GM23338 (cell line): ENCODE measurements at regions not wholly inside any gene's neighbourhood (a gene's known extent, or its start where the extent isn't known, plus 50 kb on each side); places are given as distances from the start of the nearest gene placed in this dataset.

Experiments used
- ATAC-seq: fragments of 200-7000 bp; cut with Tn5 transposase; 3 replicates; pipeline ENCODE4 v1.9.1; 2020
- DNase-seq: peaks from one replicate; pipeline ENCODE4 v3.0.0-alpha.2; 2015; ENCODE audit warnings: low spot score
- H2AFZ ChIP-seq: fragments of 200-600 bp; sonication (generic); 2 replicates; pipeline ENCODE4 v1.8.0; 2016; ENCODE audit warnings: antibody characterized with exemption, mild to moderate bottlenecking, moderate library complexity
- H3F3A ChIP-seq: fragments of 200-600 bp; sonication (generic); replicated peaks from 2 replicates; pipeline ENCODE4 v1.8.0; 2017; ENCODE audit warnings: antibody characterized with exemption, mixed run types, low read depth
- H3K27ac ChIP-seq: fragments of 200-600 bp; sonication (generic); 2 replicates; pipeline ENCODE4 v1.6.1; 2016; ENCODE audit warnings: low read depth
- H3K27me3 ChIP-seq: fragments of 200-600 bp; sonication (generic); 2 replicates; pipeline ENCODE4 v1.8.0; 2016; ENCODE audit warnings: mild to moderate bottlenecking, mixed run types, moderate library complexity; ENCODE audit not compliant: insufficient read depth
- H3K36me3 ChIP-seq: fragments of 200-600 bp; sonication (generic); 2 replicates; pipeline ENCODE4 v1.8.0; 2016; ENCODE audit warnings: mild to moderate bottlenecking; ENCODE audit not compliant: insufficient read depth
- H3K4me1 ChIP-seq: fragments of 200-600 bp; sonication (generic); 2 replicates; pipeline ENCODE4 v1.8.0; 2016; ENCODE audit warnings: mild to moderate bottlenecking, moderate library complexity; ENCODE audit not compliant: insufficient read depth
- H3K4me2 ChIP-seq: fragments of 200-600 bp; sonication (generic); 2 replicates; pipeline ENCODE4 v1.7.1; 2017; ENCODE audit warnings: mixed run types
- H3K4me3 ChIP-seq: fragments of 200-600 bp; sonication (generic); 2 replicates; pipeline ENCODE4 v1.6.1; 2016; ENCODE audit warnings: mixed run types
- H3K79me2 ChIP-seq: fragments of 200-600 bp; sonication (generic); replicated peaks from 2 replicates; pipeline ENCODE4 v1.8.0; 2017; ENCODE audit warnings: mild to moderate bottlenecking; ENCODE audit not compliant: insufficient read depth
- H3K9me2 ChIP-seq: fragments of 200-600 bp; sonication (generic); 2 replicates; pipeline ENCODE4 v1.8.0; 2017; ENCODE audit not compliant: insufficient read depth
- H4K20me1 ChIP-seq: fragments of 200-600 bp; sonication (generic); replicated peaks from 2 replicates; pipeline ENCODE4 v1.8.0; 2017; ENCODE audit warnings: mild to moderate bottlenecking; ENCODE audit not compliant: insufficient read depth
- H3K27ac Mint-ChIP-seq: 2 replicates; pipeline ENCODE4 v1.8.0; 2020; ENCODE audit warnings: inconsistent platforms, mild to moderate bottlenecking, moderate library complexity, mixed read lengths
- H3K27me3 Mint-ChIP-seq: 3 replicates; pipeline ENCODE4 v1.8.0; 2022; ENCODE audit warnings: low read depth, mild to moderate bottlenecking, moderate library complexity, mixed read lengths, inconsistent platforms; ENCODE audit not compliant: insufficient read depth, poor library complexity
- H3K36me3 Mint-ChIP-seq: 3 replicates; pipeline ENCODE4 v1.8.0; 2021; ENCODE audit warnings: low read depth, mild to moderate bottlenecking, inconsistent platforms, moderate library complexity, mixed read lengths
- H3K4me1 Mint-ChIP-seq: 3 replicates; pipeline ENCODE4 v1.8.0; 2020; ENCODE audit warnings: mild to moderate bottlenecking, inconsistent platforms, mixed read lengths
- H3K4me3 Mint-ChIP-seq: 3 replicates; pipeline ENCODE4 v1.8.0; 2021; ENCODE audit warnings: moderate library complexity, mild to moderate bottlenecking, inconsistent platforms, mixed read lengths
- H3K9me3 Mint-ChIP-seq: 3 replicates; pipeline ENCODE4 v1.8.0; 2020; ENCODE audit warnings: moderate library complexity, mild to moderate bottlenecking, inconsistent platforms, mixed read lengths
- CREB1 ChIP-seq: fragments of 250-450 bp; sonication (Bioruptor Pico); IDR thresholded peaks from 2 replicates; pipeline ENCODE4 v1.5.0; 2020; ENCODE audit warnings: low read depth, mild to moderate bottlenecking, moderate library complexity
- EZH2 ChIP-seq: fragments of 200-600 bp; sonication (generic); IDR thresholded peaks from one replicate; pipeline ENCODE4 v1.8.0; 2017; ENCODE audit warnings: antibody characterized with exemption, mild to moderate bottlenecking, low read depth; ENCODE audit not compliant: unreplicated experiment
- EZH2phosphoT487 ChIP-seq: fragments of 200-600 bp; sonication (generic); IDR thresholded peaks from one replicate; pipeline ENCODE4 v1.8.1; 2018; ENCODE audit warnings: antibody characterized with exemption; ENCODE audit not compliant: unreplicated experiment
- JUNB ChIP-seq: IDR thresholded peaks from one replicate; pipeline ENCODE4 v1.6.1; 2016; ENCODE audit warnings: antibody characterized with exemption; ENCODE audit not compliant: unreplicated experiment
- POLR2AphosphoS5 ChIP-seq: IDR thresholded peaks from 2 replicates; pipeline ENCODE4 v1.6.1; 2016; ENCODE audit warnings: antibody characterized with exemption, low read depth
- STAT1 ChIP-seq: IDR thresholded peaks from one replicate; pipeline ENCODE4 v1.6.1; 2016; ENCODE audit warnings: antibody characterized with exemption; ENCODE audit not compliant: unreplicated experiment
- ZNF331 ChIP-seq: fragments of 250-450 bp; sonication (Bioruptor Pico); IDR thresholded peaks from 2 replicates; pipeline ENCODE4 v1.5.0; 2020; ENCODE audit warnings: low read depth, mild to moderate bottlenecking, moderate library complexity
- TF ChIP-seq, protein P1 (sequence below): IDR thresholded peaks from one replicate; pipeline ENCODE4 v1.6.1; 2018; ENCODE audit warnings: antibody characterized with exemption; ENCODE audit not compliant: unreplicated experiment
- TF ChIP-seq, protein P2 (sequence below), 2 experiments: fragments of 200-600 bp in 1 of 2; sonication (generic) in 1 of 2; conservative IDR thresholded peaks; 2 replicates each; pipeline versions ENCODE4 v1.5.1 to v1.6.1; 2016 to 2017; ENCODE audit warnings: antibody characterized with exemption in 2 of 2, low read depth in 2 of 2, mild to moderate bottlenecking in 2 of 2, moderate library complexity in 1 of 2
- TF ChIP-seq, protein P3 (sequence below): IDR thresholded peaks from 2 replicates; pipeline ENCODE4 v1.6.1; 2016; ENCODE audit warnings: antibody characterized with exemption

DNA sequence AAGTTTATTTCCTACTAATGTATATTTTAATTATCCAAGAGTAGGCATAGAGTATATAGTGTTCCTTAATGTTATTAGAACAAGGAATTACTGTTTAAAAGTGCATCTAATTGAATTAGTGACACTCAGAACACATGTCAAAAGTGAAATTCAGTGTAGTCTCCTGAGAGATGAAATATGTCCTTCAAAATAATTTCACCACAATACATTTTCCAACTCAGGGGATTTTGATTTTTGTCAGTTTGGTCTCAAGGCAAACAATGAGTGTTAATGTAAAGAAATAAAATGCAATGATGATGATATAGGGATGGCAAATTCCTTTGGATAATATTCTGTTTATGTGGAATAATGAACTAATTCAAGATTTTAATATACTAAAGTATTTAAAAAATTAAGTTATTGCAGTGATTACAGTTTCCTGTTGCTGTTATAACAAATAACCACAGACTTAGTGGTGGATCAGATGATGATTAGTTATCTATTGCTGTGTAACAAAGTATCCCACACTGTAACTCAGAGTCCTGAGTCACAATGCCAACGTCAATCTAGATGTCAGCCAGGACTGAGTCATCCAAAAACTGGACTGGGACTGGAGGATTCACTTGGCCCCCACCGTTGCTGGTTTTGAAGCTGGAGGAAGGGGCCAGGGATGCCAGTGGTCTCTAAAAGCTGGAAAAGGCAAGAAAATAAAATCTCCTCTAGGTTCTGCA, 148.0 kb upstream of the SLC7A11 start (continued):
- TF ChIP-seq, protein P1, sequence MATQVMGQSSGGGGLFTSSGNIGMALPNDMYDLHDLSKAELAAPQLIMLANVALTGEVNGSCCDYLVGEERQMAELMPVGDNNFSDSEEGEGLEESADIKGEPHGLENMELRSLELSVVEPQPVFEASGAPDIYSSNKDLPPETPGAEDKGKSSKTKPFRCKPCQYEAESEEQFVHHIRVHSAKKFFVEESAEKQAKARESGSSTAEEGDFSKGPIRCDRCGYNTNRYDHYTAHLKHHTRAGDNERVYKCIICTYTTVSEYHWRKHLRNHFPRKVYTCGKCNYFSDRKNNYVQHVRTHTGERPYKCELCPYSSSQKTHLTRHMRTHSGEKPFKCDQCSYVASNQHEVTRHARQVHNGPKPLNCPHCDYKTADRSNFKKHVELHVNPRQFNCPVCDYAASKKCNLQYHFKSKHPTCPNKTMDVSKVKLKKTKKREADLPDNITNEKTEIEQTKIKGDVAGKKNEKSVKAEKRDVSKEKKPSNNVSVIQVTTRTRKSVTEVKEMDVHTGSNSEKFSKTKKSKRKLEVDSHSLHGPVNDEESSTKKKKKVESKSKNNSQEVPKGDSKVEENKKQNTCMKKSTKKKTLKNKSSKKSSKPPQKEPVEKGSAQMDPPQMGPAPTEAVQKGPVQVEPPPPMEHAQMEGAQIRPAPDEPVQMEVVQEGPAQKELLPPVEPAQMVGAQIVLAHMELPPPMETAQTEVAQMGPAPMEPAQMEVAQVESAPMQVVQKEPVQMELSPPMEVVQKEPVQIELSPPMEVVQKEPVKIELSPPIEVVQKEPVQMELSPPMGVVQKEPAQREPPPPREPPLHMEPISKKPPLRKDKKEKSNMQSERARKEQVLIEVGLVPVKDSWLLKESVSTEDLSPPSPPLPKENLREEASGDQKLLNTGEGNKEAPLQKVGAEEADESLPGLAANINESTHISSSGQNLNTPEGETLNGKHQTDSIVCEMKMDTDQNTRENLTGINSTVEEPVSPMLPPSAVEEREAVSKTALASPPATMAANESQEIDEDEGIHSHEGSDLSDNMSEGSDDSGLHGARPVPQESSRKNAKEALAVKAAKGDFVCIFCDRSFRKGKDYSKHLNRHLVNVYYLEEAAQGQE, result no peak

DNA sequence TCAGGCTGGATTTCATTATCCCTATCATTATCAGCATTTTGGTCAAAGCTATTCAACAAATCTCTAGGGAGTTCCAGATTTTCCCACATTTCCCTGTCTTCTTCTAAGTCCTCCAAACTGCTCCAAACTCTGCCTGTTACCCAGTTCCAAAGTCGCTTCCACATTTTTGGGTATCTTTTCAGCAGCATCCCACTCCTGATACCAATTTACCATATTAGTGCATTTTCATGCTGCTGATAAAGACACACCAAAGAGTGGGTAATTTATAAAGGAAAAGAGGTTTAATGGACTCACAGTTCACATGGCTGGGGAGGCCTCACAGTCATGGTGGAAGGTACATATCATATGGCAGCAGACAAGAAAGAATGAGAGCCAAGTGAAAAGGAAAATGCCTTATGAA, 132.8 kb upstream of the SLC7A11 start:
- Histone ChIP-seq H3K27ac (no peak overlapping the region), H3K4me2 (no peak overlapping the region), H3K9me2 (0 out of 2 replicates have a peak, but pooled peaks cover 6% of the 10 kb centered on the region), H4K20me1 (no peaks in the 10 kb centered on the region), H2AFZ (no peak overlapping the region), H3K4me3 (no peak overlapping the region), H3F3A (no peaks in the 10 kb centered on the region), H3K79me2 (no peaks in the 10 kb centered on the region), H3K27me3 (no peaks in the 10 kb centered on the region), H3K4me1 (no peaks in the 10 kb centered on the region), H3K36me3 (no peaks in the 10 kb centered on the region)
- H3K27ac Mint-ChIP-seq, result no peak overlapping the region
- DNase-seq (no peak), ATAC-seq (no peak)
- H3K27me3 Mint-ChIP-seq, result peaks cover 2% of the 10 kb centered on the region
- TF ChIP-seq ZNF331 (CRISPR knock-in tag), result no peak
- TF ChIP-seq JUNB, result no peak
- no peak for TF ChIP-seq CREB1 (CRISPR knock-in tag)
- no peak for TF ChIP-seq EZH2
- H3K9me3 Mint-ChIP-seq, result peaks cover 31% of the 10 kb centered on the region
- H3K36me3 Mint-ChIP-seq, result peaks cover 19% of the 10 kb centered on the region
- peaks cover 7% of the 10 kb centered on the region; the same call in 2 of the 3 replicates for H3K4me1 Mint-ChIP-seq
- H3K4me3 Mint-ChIP-seq, result no peak overlapping the region

DNA sequence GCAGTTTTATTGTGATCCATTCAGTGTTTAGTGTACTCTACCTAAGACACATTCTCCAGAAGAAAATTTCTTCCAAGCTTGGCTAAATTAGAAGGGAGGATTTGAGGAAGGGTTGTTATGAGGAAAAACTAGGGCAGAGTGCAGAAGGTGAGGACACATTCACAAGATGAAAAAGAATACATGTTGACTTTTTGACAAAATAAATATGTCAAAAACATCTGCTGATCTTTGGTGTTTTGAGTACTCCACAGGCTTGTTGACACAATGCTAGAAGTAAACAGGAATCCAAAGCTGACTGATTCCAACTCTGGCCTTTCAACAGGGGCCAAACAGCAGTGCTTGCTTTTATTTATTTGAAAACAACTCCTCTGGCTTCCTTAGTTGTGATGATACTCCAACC, 125.8 kb upstream of the SLC7A11 start:
- no peak overlapping the region for H3K27ac ChIP-seq
- Mint-ChIP-seq H3K4me1 (peaks cover 7% of the 10 kb centered on the region; the same call in 2 of the 3 replicates), H3K27me3 (no peaks in the 10 kb centered on the region), H3K9me3 (no peaks in the 10 kb centered on the region; the same call in 2 of the 3 replicates), H3K4me3 (no peak overlapping the region), H3K36me3 (no peaks in the 10 kb centered on the region), H3K27ac (no peak overlapping the region)
- ATAC-seq (no peak), DNase-seq (no peak)
- 0 out of 2 replicates have a peak, but pooled peaks cover 3% of the 10 kb centered on the region for H3K9me2 ChIP-seq
- H3K36me3 ChIP-seq, result no peaks in the 10 kb centered on the region
- H2AFZ ChIP-seq, result no peak overlapping the region
- no peaks in the 10 kb centered on the region for H3K27me3 ChIP-seq
- no peak overlapping the region for H3K4me3 ChIP-seq
- H3K4me1 ChIP-seq, result no peaks in the 10 kb centered on the region
- no peaks in the 10 kb centered on the region for H3K79me2 ChIP-seq
- no peaks in the 10 kb centered on the region for H3F3A ChIP-seq
- H3K4me2 ChIP-seq, result no peak overlapping the region
- no peaks in the 10 kb centered on the region for H4K20me1 ChIP-seq
- TF ChIP-seq, protein P2, sequence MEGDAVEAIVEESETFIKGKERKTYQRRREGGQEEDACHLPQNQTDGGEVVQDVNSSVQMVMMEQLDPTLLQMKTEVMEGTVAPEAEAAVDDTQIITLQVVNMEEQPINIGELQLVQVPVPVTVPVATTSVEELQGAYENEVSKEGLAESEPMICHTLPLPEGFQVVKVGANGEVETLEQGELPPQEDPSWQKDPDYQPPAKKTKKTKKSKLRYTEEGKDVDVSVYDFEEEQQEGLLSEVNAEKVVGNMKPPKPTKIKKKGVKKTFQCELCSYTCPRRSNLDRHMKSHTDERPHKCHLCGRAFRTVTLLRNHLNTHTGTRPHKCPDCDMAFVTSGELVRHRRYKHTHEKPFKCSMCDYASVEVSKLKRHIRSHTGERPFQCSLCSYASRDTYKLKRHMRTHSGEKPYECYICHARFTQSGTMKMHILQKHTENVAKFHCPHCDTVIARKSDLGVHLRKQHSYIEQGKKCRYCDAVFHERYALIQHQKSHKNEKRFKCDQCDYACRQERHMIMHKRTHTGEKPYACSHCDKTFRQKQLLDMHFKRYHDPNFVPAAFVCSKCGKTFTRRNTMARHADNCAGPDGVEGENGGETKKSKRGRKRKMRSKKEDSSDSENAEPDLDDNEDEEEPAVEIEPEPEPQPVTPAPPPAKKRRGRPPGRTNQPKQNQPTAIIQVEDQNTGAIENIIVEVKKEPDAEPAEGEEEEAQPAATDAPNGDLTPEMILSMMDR (conservative IDR thresholded peaks at IDR 0.05; ENCODE audit: low read depth in 2 of 2), result no peak
- TF ChIP-seq EZH2phosphoT487 (no peak), POLR2AphosphoS5 (no peak), JUNB (no peak), STAT1 (no peak)
- TF ChIP-seq, protein P3, sequence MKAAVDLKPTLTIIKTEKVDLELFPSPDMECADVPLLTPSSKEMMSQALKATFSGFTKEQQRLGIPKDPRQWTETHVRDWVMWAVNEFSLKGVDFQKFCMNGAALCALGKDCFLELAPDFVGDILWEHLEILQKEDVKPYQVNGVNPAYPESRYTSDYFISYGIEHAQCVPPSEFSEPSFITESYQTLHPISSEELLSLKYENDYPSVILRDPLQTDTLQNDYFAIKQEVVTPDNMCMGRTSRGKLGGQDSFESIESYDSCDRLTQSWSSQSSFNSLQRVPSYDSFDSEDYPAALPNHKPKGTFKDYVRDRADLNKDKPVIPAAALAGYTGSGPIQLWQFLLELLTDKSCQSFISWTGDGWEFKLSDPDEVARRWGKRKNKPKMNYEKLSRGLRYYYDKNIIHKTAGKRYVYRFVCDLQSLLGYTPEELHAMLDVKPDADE, result no peak
